Smooth muscle cell (in vitro differentiated cells): ENCODE measurements at regions not wholly inside any gene's neighbourhood (a gene's known extent, or its start where the extent isn't known, plus 50 kb on each side); places are given as distances from the start of the nearest gene placed in this dataset.

ENCODE experiments used
- DNase-seq: peaks from one replicate; lab custom pipeline; 2025; ENCODE audit not compliant: unreplicated experiment; lab: John Stamatoyannopoulos, UW
- H2AFZ ChIP-seq: fragments of 200-600 bp; sonication (generic); 2 replicates; pipeline ENCODE4 v1.6.0; 2016; ENCODE audit warnings: antibody characterized with exemption, low read depth, mild to moderate bottlenecking
- H3F3A ChIP-seq: fragments of 200-600 bp; sonication (generic); 2 replicates; pipeline ENCODE4 v1.6.0; 2017; ENCODE audit warnings: antibody characterized with exemption, low read depth
- H3K27ac ChIP-seq: fragments of 200-600 bp; sonication (generic); 2 replicates; pipeline ENCODE4 v1.5.1; 2016; ENCODE audit warnings: low read depth, mild to moderate bottlenecking
- H3K27me3 ChIP-seq: fragments of 200-600 bp; sonication (generic); 2 replicates; pipeline ENCODE4 v1.6.1; 2016; ENCODE audit warnings: low read depth, mild to moderate bottlenecking
- H3K36me3 ChIP-seq: fragments of 200-600 bp; sonication (generic); 2 replicates; pipeline ENCODE4 v1.5.1; 2016; ENCODE audit warnings: low read depth
- H3K4me1 ChIP-seq: fragments of 200-600 bp; sonication (generic); 2 replicates; pipeline ENCODE4 v1.5.1; 2016; ENCODE audit warnings: low read depth
- H3K4me2 ChIP-seq: fragments of 200-600 bp; sonication (generic); 2 replicates; pipeline ENCODE4 v1.6.0; 2016; ENCODE audit warnings: mild to moderate bottlenecking
- H3K4me3 ChIP-seq: fragments of 200-600 bp; sonication (generic); 2 replicates; pipeline ENCODE4 v1.5.1; 2016; ENCODE audit warnings: mild to moderate bottlenecking
- H3K79me2 ChIP-seq: fragments of 200-600 bp; sonication (generic); 2 replicates; pipeline ENCODE4 v1.6.0; 2016; ENCODE audit warnings: low read depth, mild to moderate bottlenecking
- H3K9ac ChIP-seq: fragments of 200-600 bp; sonication (generic); 2 replicates; pipeline ENCODE4 v1.6.0; 2016; ENCODE audit warnings: low read depth
- H3K9me3 ChIP-seq: fragments of 200-600 bp; sonication (generic); replicated peaks from 2 replicates; pipeline ENCODE4 v1.5.1; 2016; ENCODE audit warnings: low read depth
- H4K20me1 ChIP-seq: fragments of 200-600 bp; sonication (generic); 2 replicates; pipeline ENCODE4 v1.6.0; 2016; ENCODE audit warnings: low read depth
- WGBS: methylation state at CpG from one replicate; pipeline ENCODE4 v1.1.7; 2016; ENCODE audit warnings: low lambda C conversion rate; 5-methylcytosine and 5-hydroxymethylcytosine counted together
- TF ChIP-seq, protein P1 (sequence below): fragments of 200-600 bp; sonication (generic); IDR thresholded peaks from 2 replicates; pipeline ENCODE4 v1.5.1; 2017; ENCODE audit warnings: borderline replicate concordance, mild to moderate bottlenecking, antibody characterized with exemption; ENCODE audit not compliant: insufficient read depth, poor library complexity, severe bottlenecking

DNA sequence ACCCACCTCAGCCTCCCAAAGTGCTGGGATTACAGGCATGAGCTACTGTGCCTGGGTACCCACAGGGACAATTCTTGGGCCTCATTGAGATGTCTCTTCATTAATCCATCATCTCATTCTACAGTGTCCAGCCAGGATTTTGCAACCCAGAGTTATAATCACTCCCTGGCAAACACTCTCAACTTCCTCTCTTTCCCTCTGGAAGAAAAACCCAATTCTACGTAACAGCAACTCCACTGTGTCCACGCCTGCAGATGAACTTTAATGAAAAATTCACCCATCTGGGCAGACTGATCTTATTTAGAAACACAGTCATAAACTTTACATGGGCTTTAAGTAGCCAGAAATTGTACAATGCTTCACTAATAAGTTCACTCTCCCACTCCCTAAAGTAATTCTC, 90.1 kb upstream of the ABCC4 start:
- Histone ChIP-seq H3K4me3 (no peak overlapping the region), H3F3A (no peaks in the 10 kb centered on the region), H4K20me1 (no peaks in the 10 kb centered on the region), H3K9me3 (no peaks in the 10 kb centered on the region), H3K4me2 (no peak overlapping the region), H3K36me3 (no peaks in the 10 kb centered on the region), H3K27me3 (peaks cover 17% of the 10 kb centered on the region), H2AFZ (no peak overlapping the region), H3K4me1 (no peaks in the 10 kb centered on the region), H3K9ac (no peak overlapping the region), H3K27ac (no peak overlapping the region), H3K79me2 (no peaks in the 10 kb centered on the region)
- no peak for DNase-seq
- TF ChIP-seq, protein P1, sequence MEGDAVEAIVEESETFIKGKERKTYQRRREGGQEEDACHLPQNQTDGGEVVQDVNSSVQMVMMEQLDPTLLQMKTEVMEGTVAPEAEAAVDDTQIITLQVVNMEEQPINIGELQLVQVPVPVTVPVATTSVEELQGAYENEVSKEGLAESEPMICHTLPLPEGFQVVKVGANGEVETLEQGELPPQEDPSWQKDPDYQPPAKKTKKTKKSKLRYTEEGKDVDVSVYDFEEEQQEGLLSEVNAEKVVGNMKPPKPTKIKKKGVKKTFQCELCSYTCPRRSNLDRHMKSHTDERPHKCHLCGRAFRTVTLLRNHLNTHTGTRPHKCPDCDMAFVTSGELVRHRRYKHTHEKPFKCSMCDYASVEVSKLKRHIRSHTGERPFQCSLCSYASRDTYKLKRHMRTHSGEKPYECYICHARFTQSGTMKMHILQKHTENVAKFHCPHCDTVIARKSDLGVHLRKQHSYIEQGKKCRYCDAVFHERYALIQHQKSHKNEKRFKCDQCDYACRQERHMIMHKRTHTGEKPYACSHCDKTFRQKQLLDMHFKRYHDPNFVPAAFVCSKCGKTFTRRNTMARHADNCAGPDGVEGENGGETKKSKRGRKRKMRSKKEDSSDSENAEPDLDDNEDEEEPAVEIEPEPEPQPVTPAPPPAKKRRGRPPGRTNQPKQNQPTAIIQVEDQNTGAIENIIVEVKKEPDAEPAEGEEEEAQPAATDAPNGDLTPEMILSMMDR: no peak
- 79% methylated on average over 2 of the region's 2 CpGs for WGBS

DNA sequence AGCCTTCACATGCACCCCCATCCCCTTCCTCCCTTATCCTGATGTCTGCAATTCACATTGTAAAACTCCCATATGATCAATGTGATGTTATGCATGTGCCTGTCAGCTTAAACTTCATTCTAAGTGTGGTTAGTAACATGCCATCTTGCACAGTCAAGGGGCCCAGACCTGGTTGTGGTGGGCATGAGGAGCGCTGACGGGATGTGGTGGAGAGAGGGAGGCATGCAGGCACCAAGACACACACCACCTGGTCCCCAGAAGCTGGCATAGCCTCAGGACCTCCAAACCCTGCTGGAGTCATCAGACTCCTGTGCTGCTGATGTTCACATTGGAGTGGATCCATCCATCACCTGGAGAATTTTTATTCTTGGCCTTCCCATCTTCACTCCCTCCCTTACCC, 90.5 kb upstream of the ABCC4 start:
- Histone ChIP-seq H3K27me3 (peaks cover 17% of the 10 kb centered on the region), H3K9me3 (no peaks in the 10 kb centered on the region), H3K4me1 (no peaks in the 10 kb centered on the region), H3F3A (no peaks in the 10 kb centered on the region), H4K20me1 (no peaks in the 10 kb centered on the region), H3K27ac (no peak overlapping the region), H3K4me2 (no peak overlapping the region), H3K9ac (no peak overlapping the region), H3K4me3 (no peak overlapping the region), H3K36me3 (no peaks in the 10 kb centered on the region), H2AFZ (no peak overlapping the region), H3K79me2 (no peaks in the 10 kb centered on the region)
- 93% methylated on average over 2 of the region's 2 CpGs for WGBS
- TF ChIP-seq, protein P1: no peak
- no peak for DNase-seq

DNA sequence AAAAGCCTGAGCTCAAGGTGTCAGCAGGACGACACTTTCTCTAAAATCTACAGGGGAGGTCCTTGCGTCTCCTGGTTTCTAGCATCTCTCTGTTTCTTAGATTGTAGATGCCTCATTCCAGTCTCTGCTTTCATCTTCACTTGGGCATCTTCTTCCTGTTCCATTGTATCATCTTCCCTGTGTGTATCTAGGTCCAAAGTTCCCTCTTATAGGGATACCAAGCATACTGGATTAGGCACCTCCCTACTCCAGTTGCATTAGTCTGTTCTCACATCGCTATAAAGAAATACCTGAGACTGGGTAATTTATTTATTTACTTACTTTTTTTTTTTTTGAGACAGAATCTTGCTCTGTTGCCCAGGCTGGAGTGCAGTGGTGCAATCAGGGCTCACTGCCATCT, 91.3 kb upstream of the ABCC4 start:
- H3K9ac ChIP-seq: no peak overlapping the region
- H3K9me3 ChIP-seq: no peaks in the 10 kb centered on the region
- no peaks in the 10 kb centered on the region for H3F3A ChIP-seq
- no peak for DNase-seq
- no peak overlapping the region for H3K27ac ChIP-seq
- peaks cover 17% of the 10 kb centered on the region for H3K27me3 ChIP-seq
- H2AFZ ChIP-seq: no peak overlapping the region
- no peaks in the 10 kb centered on the region for H3K36me3 ChIP-seq
- TF ChIP-seq, protein P1: no peak
- no peak overlapping the region for H3K4me3 ChIP-seq
- H3K79me2 ChIP-seq: no peaks in the 10 kb centered on the region
- 86% methylated on average over 3 of the region's 3 CpGs for WGBS
- H3K4me1 ChIP-seq: no peaks in the 10 kb centered on the region
- H3K4me2 ChIP-seq: no peak overlapping the region
- no peaks in the 10 kb centered on the region for H4K20me1 ChIP-seq

DNA sequence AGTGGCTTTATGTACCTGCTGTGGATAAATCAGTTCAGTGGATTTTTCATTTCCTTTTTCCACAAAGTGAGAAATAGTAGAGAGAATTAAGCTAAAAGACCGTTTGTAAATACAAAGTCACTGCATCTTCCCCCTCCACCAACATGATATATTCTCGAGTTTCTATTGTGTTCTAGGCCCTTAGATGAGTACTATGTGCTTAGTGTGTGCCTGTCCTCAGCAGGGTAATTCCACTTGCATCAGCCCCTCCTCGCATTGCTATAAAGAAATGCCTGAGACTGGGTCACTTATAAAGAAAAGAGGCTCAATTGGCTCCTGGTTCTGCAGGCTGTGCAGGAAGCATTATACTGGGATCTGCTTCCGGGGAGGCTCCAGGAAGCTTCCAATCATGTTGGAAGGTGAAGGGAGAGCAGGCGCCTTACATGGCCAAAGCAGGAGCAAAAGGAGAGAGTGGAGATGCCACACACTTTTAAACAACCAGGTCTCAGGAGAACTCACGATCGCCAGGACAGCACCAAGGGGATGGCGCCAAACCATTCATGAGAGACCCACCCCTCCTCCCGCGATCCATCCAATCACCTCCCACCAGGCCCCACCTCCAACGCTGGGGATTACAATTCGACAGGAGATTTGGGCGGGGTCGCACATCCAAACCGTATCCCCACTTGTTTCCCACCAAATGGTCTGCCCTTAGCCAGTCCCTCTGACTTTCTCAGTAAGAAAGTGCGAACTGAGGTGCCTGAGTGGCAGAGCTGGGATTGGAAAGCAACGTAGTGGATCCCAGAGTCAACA, 102.3 kb upstream of the ABCC4 start:
- Histone ChIP-seq H3K27ac (no peak overlapping the region), H3F3A (no peaks in the 10 kb centered on the region), H3K36me3 (no peaks in the 10 kb centered on the region), H3K4me3 (peak overlapping the region; percentile 46), H3K27me3 (no peaks in the 10 kb centered on the region), H3K9me3 (no peaks in the 10 kb centered on the region), H4K20me1 (no peaks in the 10 kb centered on the region), H3K4me1 (no peaks in the 10 kb centered on the region), H3K4me2 (peak overlapping the region; percentile 83), H3K79me2 (no peaks in the 10 kb centered on the region), H3K9ac (no peak overlapping the region), H2AFZ (peak overlapping the region; percentile 83)
- TF ChIP-seq, protein P1: no peak
- no peak for DNase-seq
- 13% methylated on average over 17 of the region's 17 CpGs for WGBS
